H9 (cell line): ENCODE measurements at regions not wholly inside any gene's neighbourhood (a gene's known extent, or its start where the extent isn't known, plus 50 kb on each side); places are given as distances from the start of the nearest gene placed in this dataset.

ENCODE experiments used
- DNase-seq: peaks from one replicate; pipeline ENCODE4 v3.0.0-alpha.2; 2017
- H2AFZ ChIP-seq: one replicate; pipeline ENCODE4 v1.6.1; 2013; ENCODE audit warnings: mild to moderate bottlenecking, low read length, control low read depth, moderate library complexity
- H2AK5ac ChIP-seq: 2 replicates; pipeline ENCODE4 v1.6.1; 2013; ENCODE audit warnings: low read length, control low read depth, mixed read lengths; ENCODE audit not compliant: insufficient read length
- H2BK120ac ChIP-seq: one replicate; pipeline ENCODE4 v1.6.1; 2013; ENCODE audit warnings: low read depth, mild to moderate bottlenecking, low read length, control low read depth, inconsistent platforms; ENCODE audit not compliant: poor library complexity, severe bottlenecking
- H2BK12ac ChIP-seq: 2 replicates; pipeline ENCODE4 v1.6.1; 2013; ENCODE audit warnings: low read length, control low read depth, mixed read lengths, low read depth; ENCODE audit not compliant: insufficient read length
- H2BK15ac ChIP-seq: 2 replicates; pipeline ENCODE4 v1.6.1; 2013; ENCODE audit warnings: low read depth, low read length, control low read depth
- H2BK20ac ChIP-seq: one replicate; pipeline ENCODE4 v1.6.1; 2013; ENCODE audit warnings: low read depth, mild to moderate bottlenecking, low read length, control low read depth, inconsistent platforms; ENCODE audit not compliant: poor library complexity, severe bottlenecking
- H2BK5ac ChIP-seq: 2 replicates; pipeline ENCODE4 v1.6.1; 2013; ENCODE audit warnings: low read length, control low read depth, mixed read lengths; ENCODE audit not compliant: insufficient read length
- H3K14ac ChIP-seq: 2 replicates; pipeline ENCODE4 v1.6.1; 2013; ENCODE audit warnings: low read length, control low read depth; ENCODE audit not compliant: insufficient read depth
- H3K18ac ChIP-seq: 2 replicates; pipeline ENCODE4 v1.6.1; 2013; ENCODE audit warnings: low read depth, mild to moderate bottlenecking, mixed read lengths, low read length, control low read depth; ENCODE audit not compliant: insufficient read length
- H3K23ac ChIP-seq: 2 replicates; pipeline ENCODE4 v1.6.1; 2013; ENCODE audit warnings: low read length, control low read depth, mixed read lengths, low read depth; ENCODE audit not compliant: insufficient read length
- H3K23me2 ChIP-seq: 2 replicates; pipeline ENCODE4 v1.6.1; 2013; ENCODE audit warnings: low read depth, mild to moderate bottlenecking, mixed read lengths, low read length, control low read depth; ENCODE audit not compliant: insufficient read length, poor library complexity, severe bottlenecking
- H3K27ac ChIP-seq: 2 replicates; pipeline ENCODE4 v1.5.1; 2013; ENCODE audit warnings: low read length, control low read depth, mixed read lengths, low read depth; ENCODE audit not compliant: insufficient read length
- H3K27me3 ChIP-seq: 2 replicates; pipeline ENCODE4 v1.6.1; 2013; ENCODE audit warnings: low read length, control low read depth, inconsistent platforms; ENCODE audit not compliant: insufficient read depth
- H3K4ac ChIP-seq: 2 replicates; pipeline ENCODE4 v1.6.1; 2013; ENCODE audit warnings: low read depth, mild to moderate bottlenecking, control low read depth, inconsistent platforms, low read length, moderate library complexity
- H3K4me1 ChIP-seq: 2 replicates; pipeline ENCODE4 v1.6.1; 2013; ENCODE audit warnings: low read length, control low read depth, inconsistent platforms; ENCODE audit not compliant: insufficient read depth
- H3K4me2 ChIP-seq: 2 replicates; pipeline ENCODE4 v1.6.1; 2013; ENCODE audit warnings: low read length, control low read depth, mixed read lengths; ENCODE audit not compliant: insufficient read length, insufficient read depth
- H3K56ac ChIP-seq: 2 replicates; pipeline ENCODE4 v1.6.1; 2013; ENCODE audit warnings: low read depth, mild to moderate bottlenecking, mixed read lengths, low read length, control low read depth; ENCODE audit not compliant: insufficient read length
- H3K79me1 ChIP-seq: 2 replicates; pipeline ENCODE4 v1.6.1; 2013; ENCODE audit warnings: low read depth, mild to moderate bottlenecking, moderate library complexity, low read length, control low read depth, inconsistent platforms; ENCODE audit not compliant: insufficient read depth, poor library complexity, severe bottlenecking
- H3K79me2 ChIP-seq: 2 replicates; pipeline ENCODE4 v1.6.1; 2013; ENCODE audit warnings: low read length, control low read depth, inconsistent platforms; ENCODE audit not compliant: insufficient read depth
- H3K9ac ChIP-seq: 2 replicates; pipeline ENCODE4 v1.6.1; 2013; ENCODE audit warnings: low read length, control low read depth, mixed read lengths; ENCODE audit not compliant: insufficient read length; ENCODE audit errors: extremely low read depth
- H3K9me3 ChIP-seq: one replicate; pipeline ENCODE4 v1.6.1; 2013; ENCODE audit warnings: low read depth, low read length, inconsistent platforms; ENCODE audit not compliant: control insufficient read depth
- H3T11ph ChIP-seq: one replicate; pipeline ENCODE4 v1.6.1; 2013; ENCODE audit warnings: mild to moderate bottlenecking, low read length, control low read depth, inconsistent platforms
- H4K20me1 ChIP-seq: one replicate; pipeline ENCODE4 v1.6.1; 2013; ENCODE audit not compliant: control insufficient read depth, insufficient read length, insufficient read depth
- H4K5ac ChIP-seq: 2 replicates; pipeline ENCODE4 v1.6.1; 2013; ENCODE audit warnings: low read depth, mild to moderate bottlenecking, mixed read lengths, low read length, control low read depth; ENCODE audit not compliant: insufficient read length
- H4K8ac ChIP-seq: replicated peaks from 2 replicates; pipeline ENCODE4 v1.6.1; 2013; ENCODE audit warnings: low read length, control low read depth, mixed read lengths, low read depth; ENCODE audit not compliant: insufficient read length
- H4K91ac ChIP-seq: 2 replicates; pipeline ENCODE4 v1.6.1; 2013; ENCODE audit warnings: low read depth, mild to moderate bottlenecking, moderate library complexity, mixed read lengths, low read length, control low read depth; ENCODE audit not compliant: insufficient read length
- H3K27ac Mint-ChIP-seq, 3 experiments: 2 replicates in 2 of 3; 3 replicates in 1 of 3; pipeline ENCODE4 v1.8.0; 2020 to 2021; ENCODE audit warnings: mixed read lengths in 3 of 3, mild to moderate bottlenecking in 1 of 3, moderate library complexity in 1 of 3
- H3K27me3 Mint-ChIP-seq: 2 replicates; pipeline ENCODE4 v1.8.0; 2021; ENCODE audit warnings: low read depth, mild to moderate bottlenecking, moderate library complexity, mixed read lengths
- H3K36me3 Mint-ChIP-seq, 3 experiments: 2 replicates in 2 of 3; 3 replicates in 1 of 3; pipeline ENCODE4 v1.8.0; 2020 to 2021; ENCODE audit warnings: low read depth in 3 of 3, mixed read lengths in 3 of 3; ENCODE audit not compliant: insufficient read depth in 1 of 3
- H3K4me1 Mint-ChIP-seq, 2 experiments: 2 replicates each; pipeline ENCODE4 v1.8.0; 2020; ENCODE audit warnings: mixed read lengths in 2 of 2
- H3K4me3 Mint-ChIP-seq, 2 experiments: 2 replicates in 1 of 2; 3 replicates in 1 of 2; pipeline ENCODE4 v1.8.0; 2020 to 2021; ENCODE audit warnings: mild to moderate bottlenecking in 2 of 2, mixed read lengths in 2 of 2, moderate library complexity in 1 of 2
- H3K9me3 Mint-ChIP-seq, 2 experiments: 2 replicates in 1 of 2; 3 replicates in 1 of 2; pipeline ENCODE4 v1.8.0; 2020; ENCODE audit warnings: mild to moderate bottlenecking in 2 of 2, mixed read lengths in 2 of 2, moderate library complexity in 1 of 2
- CTCF ChIP-seq: fragments of 200-600 bp; sonication (generic); conservative IDR thresholded peaks from 3 replicates; pipeline ENCODE4 v1.8.0; 2021; ENCODE audit warnings: antibody characterized with exemption, mild to moderate bottlenecking
- WGBS: extraction: QIAGEN DNeasy Blood & Tissue Kit; methylation state at CpG from one replicate; pipeline ENCODE4 v1.1.7; 2013; ENCODE audit warnings: missing lambda C conversion rate, low lambda C conversion rate, mixed read lengths; ENCODE audit not compliant: insufficient read length; ENCODE audit errors: extremely low coverage; 5-methylcytosine and 5-hydroxymethylcytosine counted together

- H3K23me2 ChIP-seq: no peaks in the 10 kb centered on the region
- no peaks in the 10 kb centered on the region for H3K36me3 Mint-ChIP-seq
- no peak overlapping the region for H3K4ac ChIP-seq
- no peak overlapping the region for H2BK5ac ChIP-seq
- no peak overlapping the region for H2BK12ac ChIP-seq
- TF ChIP-seq CTCF: no peak
- H3K9ac ChIP-seq: no peak overlapping the region
- H4K91ac ChIP-seq: no peak overlapping the region
- no peak overlapping the region for H4K5ac ChIP-seq
- no peak overlapping the region for H3K4me3 Mint-ChIP-seq
- no peaks in the 10 kb centered on the region for H3K9me3 ChIP-seq
- no peak overlapping the region for H3K4me2 ChIP-seq
- no peaks in the 10 kb centered on the region for H3K27me3 Mint-ChIP-seq
- no peak overlapping the region for H3K56ac ChIP-seq
- no peaks in the 10 kb centered on the region for H3K4me1 ChIP-seq
- H3K27ac ChIP-seq: no peak overlapping the region
- no peak overlapping the region for H2BK20ac ChIP-seq
- no peak overlapping the region for H2AFZ ChIP-seq
- no peaks in the 10 kb centered on the region for H3K79me2 ChIP-seq
- no peak overlapping the region for H2BK120ac ChIP-seq
- no peak for DNase-seq
- no peak overlapping the region for H3K14ac ChIP-seq
- H2AK5ac ChIP-seq: no peak overlapping the region
- H3T11ph ChIP-seq: no peak overlapping the region
- H4K8ac ChIP-seq: no peak overlapping the region
- no CpG with 5 or more reads among the region's 4 CpGs for WGBS
- H3K4me1 Mint-ChIP-seq: 0 out of 4 replicates have a peak, but pooled peaks cover 0 to 2% of the 10 kb centered on the region in 2 experiments
- H3K79me1 ChIP-seq: no peaks in the 10 kb centered on the region
- no peak overlapping the region for H3K23ac ChIP-seq
- H3K18ac ChIP-seq: no peak overlapping the region
- H4K20me1 ChIP-seq: no peaks in the 10 kb centered on the region
- no peak overlapping the region for H3K27ac Mint-ChIP-seq
- H3K9me3 Mint-ChIP-seq: no peaks in the 10 kb centered on the region
- no peak overlapping the region for H2BK15ac ChIP-seq
- H3K27me3 ChIP-seq: no peaks in the 10 kb centered on the region
Observed at GRCh38 chr4:82194329-82194728, 179.5 kb downstream of the HNRNPD start.
